WTC11 (cell line): ENCODE measurements at regions not wholly inside any gene's neighbourhood (a gene's known extent, or its start where the extent isn't known, plus 50 kb on each side); places are given as distances from the start of the nearest gene placed in this dataset.

Source experiments
- ATAC-seq: fragments of 200-7000 bp; cut with Tn5 transposase; 2 replicates; pipeline ENCODE4 v1.10.0; 2021; ENCODE audit warnings: mild to moderate bottlenecking, moderate library complexity
- CTCF ChIA-PET: fragments of 300-600 bp; sonication (Branson Sonifier 250); formaldehyde crosslinking; loops from one replicate; lab custom pipeline; 2021; ENCODE audit warnings: antibody characterized with exemption; lab: Charles Lee
- POLR2A ChIA-PET: fragments of 350-600 bp; sonication (Branson Sonifier 250); formaldehyde crosslinking; loops from one replicate; lab custom pipeline; 2021; ENCODE audit warnings: antibody characterized with exemption; lab: Charles Lee
- DNase-seq: peaks from one replicate; pipeline ENCODE4 v3.0.0; 2021; ENCODE audit warnings: low spot score
- H3K27ac Mint-ChIP-seq: 2 replicates; pipeline ENCODE4 v1.8.0; 2021; ENCODE audit warnings: mixed read lengths
- H3K27me3 Mint-ChIP-seq: 2 replicates; pipeline ENCODE4 v1.8.0; 2021; ENCODE audit warnings: low read depth, mild to moderate bottlenecking, moderate library complexity, mixed read lengths
- H3K36me3 Mint-ChIP-seq: 2 replicates; pipeline ENCODE4 v1.8.0; 2021; ENCODE audit warnings: mixed read lengths
- H3K4me1 Mint-ChIP-seq: 2 replicates; pipeline ENCODE4 v1.8.0; 2022; ENCODE audit warnings: mixed read lengths
- H3K4me3 Mint-ChIP-seq: 2 replicates; pipeline ENCODE4 v1.8.0; 2021; ENCODE audit warnings: mild to moderate bottlenecking, moderate library complexity, mixed read lengths
- H3K9me3 Mint-ChIP-seq: 2 replicates; pipeline ENCODE4 v1.8.0; 2021; ENCODE audit warnings: mixed read lengths
- CREB1 ChIP-seq: sonication (generic); formaldehyde crosslinking; IDR thresholded peaks from 2 replicates; pipeline ENCODE4 v1.8.0; 2023; ENCODE audit warnings: mild to moderate bottlenecking, missing genetic modification reagents
- EMX1 ChIP-seq: fragments of 250-450 bp; sonication (Bioruptor Pico); IDR thresholded peaks from 2 replicates; pipeline ENCODE4 v1.8.0; 2021; ENCODE audit warnings: mild to moderate bottlenecking
- ERG ChIP-seq: fragments of 250-450 bp; sonication (Bioruptor Pico); IDR thresholded peaks from 2 replicates; pipeline ENCODE4 v1.8.0; 2021; ENCODE audit warnings: mild to moderate bottlenecking
- FOXP1 ChIP-seq: sonication (generic); formaldehyde crosslinking; IDR thresholded peaks from 2 replicates; pipeline ENCODE4 v1.8.0; 2022; ENCODE audit warnings: missing genetic modification reagents, mild to moderate bottlenecking, moderate library complexity, borderline replicate concordance
- GABPB1 ChIP-seq: sonication (generic); formaldehyde crosslinking; IDR thresholded peaks from 2 replicates; pipeline ENCODE4 v1.8.1; 2023; ENCODE audit warnings: mild to moderate bottlenecking, missing genetic modification reagents
- IRF1 ChIP-seq: sonication (generic); formaldehyde crosslinking; IDR thresholded peaks from 2 replicates; pipeline ENCODE4 v1.8.0; 2023; ENCODE audit warnings: missing genetic modification reagents
- MLX ChIP-seq: sonication (generic); formaldehyde crosslinking; IDR thresholded peaks from 2 replicates; pipeline ENCODE4 v1.8.1; 2023; ENCODE audit warnings: mild to moderate bottlenecking, missing genetic modification reagents, moderate library complexity
- MXD4 ChIP-seq: fragments of 250-450 bp; sonication (Bioruptor Pico); IDR thresholded peaks from 2 replicates; pipeline ENCODE4 v1.8.0; 2021; ENCODE audit warnings: mild to moderate bottlenecking, moderate library complexity, borderline replicate concordance
- NFATC4 ChIP-seq: fragments of 250-450 bp; sonication (Bioruptor Pico); IDR thresholded peaks from 2 replicates; pipeline ENCODE4 v1.9.0; 2021; ENCODE audit warnings: mild to moderate bottlenecking
- NFE2L1 ChIP-seq: sonication (generic); formaldehyde crosslinking; IDR thresholded peaks from 2 replicates; pipeline ENCODE4 v1.8.1; 2023; ENCODE audit warnings: missing genetic modification reagents
- PRDM15 ChIP-seq: sonication (generic); formaldehyde crosslinking; IDR thresholded peaks from 2 replicates; pipeline ENCODE4 v1.8.0; 2022; ENCODE audit warnings: missing genetic modification reagents
- PRRX2 ChIP-seq: fragments of 250-450 bp; sonication (Bioruptor Pico); IDR thresholded peaks from 2 replicates; pipeline ENCODE4 v1.8.0; 2021; ENCODE audit warnings: mild to moderate bottlenecking
- RORB ChIP-seq: fragments of 250-450 bp; sonication (Bioruptor Pico); IDR thresholded peaks from 2 replicates; pipeline ENCODE4 v1.9.0; 2021; ENCODE audit warnings: mild to moderate bottlenecking
- STAT6 ChIP-seq: sonication (generic); formaldehyde crosslinking; conservative IDR thresholded peaks from 2 replicates; pipeline ENCODE4 v1.8.1; 2023; ENCODE audit warnings: mild to moderate bottlenecking, low read depth, missing genetic modification reagents, moderate library complexity
- ZMAT4 ChIP-seq: fragments of 250-450 bp; sonication (Bioruptor Pico); IDR thresholded peaks from 2 replicates; pipeline ENCODE4 v1.9.0; 2021; ENCODE audit warnings: mild to moderate bottlenecking
- ZNF121 ChIP-seq: sonication (generic); formaldehyde crosslinking; IDR thresholded peaks from 2 replicates; pipeline ENCODE4 v1.8.0; 2023; ENCODE audit warnings: missing genetic modification reagents
- ZNF138 ChIP-seq: sonication (generic); formaldehyde crosslinking; conservative IDR thresholded peaks from 2 replicates; pipeline ENCODE4 v1.8.1; 2022; ENCODE audit warnings: mild to moderate bottlenecking, moderate library complexity, missing genetic modification reagents
- ZNF219 ChIP-seq: sonication (generic); formaldehyde crosslinking; IDR thresholded peaks from 2 replicates; pipeline ENCODE4 v1.8.0; 2023; ENCODE audit warnings: missing genetic modification reagents, mild to moderate bottlenecking, borderline replicate concordance
- ZNF232 ChIP-seq: sonication (generic); formaldehyde crosslinking; IDR thresholded peaks from 2 replicates; pipeline ENCODE4 v1.8.0; 2022; ENCODE audit warnings: mild to moderate bottlenecking, missing genetic modification reagents
- ZNF281 ChIP-seq: sonication (generic); formaldehyde crosslinking; IDR thresholded peaks from 2 replicates; pipeline ENCODE4 v1.8.0; 2023; ENCODE audit warnings: mild to moderate bottlenecking, missing genetic modification reagents

- TF ChIP-seq PRDM15 (CRISPR knock-in tag): no peak
- TF ChIP-seq IRF1 (CRISPR knock-in tag): no peak
- TF ChIP-seq EMX1 (CRISPR knock-in tag): no peak
- no peak for TF ChIP-seq ZNF219
- no peak for TF ChIP-seq ZMAT4 (CRISPR knock-in tag)
Observed at GRCh38 chr4:182015893-182016292, 227.3 kb upstream of the TENM3 start (continued).

GRCh38 chr4:182017038-182017437 lies 226.2 kb upstream of the TENM3 start:
- ChIA-PET CTCF (no interaction called here), POLR2A (no interaction called here)
- H3K9me3 Mint-ChIP-seq: 0 out of 2 replicates have a peak, but pooled peaks cover 3% of the 10 kb centered on the region
- no peak overlapping the region for H3K4me3 Mint-ChIP-seq
- no peak overlapping the region for H3K27ac Mint-ChIP-seq
- H3K4me1 Mint-ChIP-seq: peaks cover 7% of the 10 kb centered on the region; the same call in 1 of the 2 replicates
- no peaks in the 10 kb centered on the region for H3K36me3 Mint-ChIP-seq
- ATAC-seq (peak; percentile 46; the same call in 1 of the 2 replicates), DNase-seq (no peak)
- peaks cover 4% of the 10 kb centered on the region; the same call in 1 of the 2 replicates for H3K27me3 Mint-ChIP-seq
- TF ChIP-seq ZNF121: no peak
- TF ChIP-seq PRRX2 (CRISPR knock-in tag): no peak
- no peak for TF ChIP-seq RORB (CRISPR knock-in tag)
- TF ChIP-seq CREB1 (CRISPR knock-in tag): no peak
- no peak for TF ChIP-seq NFE2L1
- TF ChIP-seq FOXP1 (CRISPR knock-in tag): no peak
- no peak for TF ChIP-seq ZNF138 (CRISPR knock-in tag)
- no peak for TF ChIP-seq MLX (CRISPR knock-in tag)
- TF ChIP-seq GABPB1 (CRISPR knock-in tag): no peak
- no peak for TF ChIP-seq EMX1 (CRISPR knock-in tag)
- TF ChIP-seq STAT6: no peak
- TF ChIP-seq ZNF232 (CRISPR knock-in tag): no peak
- no peak for TF ChIP-seq MXD4 (CRISPR knock-in tag)

GRCh38 chr4:182018691-182019090 lies 224.5 kb upstream of the TENM3 start:
- no peak for TF ChIP-seq ZNF281
- no peak for TF ChIP-seq ZNF219
- TF ChIP-seq ERG (CRISPR knock-in tag): no peak
- TF ChIP-seq NFATC4: no peak
- TF ChIP-seq ZMAT4 (CRISPR knock-in tag): no peak
- TF ChIP-seq, all 79 proteins: peak for 0
- ChIA-PET POLR2A (no interaction called here), CTCF (no interaction called here)
- Mint-ChIP-seq H3K27me3 (peaks cover 5% of the 10 kb centered on the region; the same call in 1 of the 2 replicates), H3K4me3 (no peak overlapping the region), H3K9me3 (0 out of 2 replicates have a peak, but pooled peaks cover 3% of the 10 kb centered on the region), H3K27ac (no peak overlapping the region), H3K4me1 (peaks cover 15% of the 10 kb centered on the region), H3K36me3 (no peaks in the 10 kb centered on the region)
- no peak for ATAC-seq
- no peak for DNase-seq
